Stimulated activated naive B cell treated with anti-CD40 and anti-IgM and Interleukin-4, amounts not matched to agents 10 μg/mL and 1 μg/mL and 100 μg/mL, for 72 hours (primary cell): ENCODE measurements at regions not wholly inside any gene's neighbourhood (a gene's known extent, or its start where the extent isn't known, plus 50 kb on each side); places are given as distances from the start of the nearest gene placed in this dataset.

Experiments used
- ATAC-seq, 2 donors: fragments of 150-1000 bp; cut with Tn5 transposase; replicated peaks; 2 replicates each; pipeline ENCODE4 v1.10.0; 2021; ENCODE audit warnings: moderate library complexity in 1 of 2
- DNase-seq: peaks from one replicate; pipeline ENCODE4 v3.0.0; 2021
- H3K27ac Mint-ChIP-seq: one replicate; pipeline ENCODE4 v1.8.0; 2022; ENCODE audit warnings: mild to moderate bottlenecking, mixed read lengths
- H3K27me3 Mint-ChIP-seq, 2 donors: one replicate each; pipeline ENCODE4 v1.8.0; 2022; ENCODE audit warnings: mixed read lengths in 2 of 2
- H3K36me3 Mint-ChIP-seq, 2 donors: one replicate each; pipeline ENCODE4 v1.8.0; 2022; ENCODE audit warnings: mixed read lengths in 2 of 2, mild to moderate bottlenecking in 1 of 2
- H3K4me1 Mint-ChIP-seq, 2 donors: one replicate each; pipeline ENCODE4 v1.8.0; 2022; ENCODE audit warnings: mixed read lengths in 2 of 2, mild to moderate bottlenecking in 1 of 2
- H3K4me3 Mint-ChIP-seq, 2 donors: one replicate each; pipeline ENCODE4 v1.8.0; 2022; ENCODE audit warnings: mild to moderate bottlenecking in 2 of 2, mixed read lengths in 2 of 2, moderate library complexity in 1 of 2
- H3K9me3 Mint-ChIP-seq, 2 donors: one replicate each; pipeline ENCODE4 v1.8.0; 2022; ENCODE audit warnings: mixed read lengths in 2 of 2, mild to moderate bottlenecking in 1 of 2

- Mint-ChIP-seq H3K4me3 (no peak overlapping the region), H3K36me3 (no peaks in the 10 kb centered on the region), H3K9me3 (no peaks in the 10 kb centered on the region), H3K4me1 (no peaks in the 10 kb centered on the region), H3K27me3 (peaks cover 0 to 5% of the 10 kb centered on the region in 2 donors), H3K27ac (no peak overlapping the region)
- ATAC-seq (no peak), DNase-seq (no peak)
Observed at GRCh38 chr2:182621191-182621590, 94.9 kb upstream of the DNAJC10 start.

- no peak overlapping the region for H3K4me3 Mint-ChIP-seq
- H3K36me3 Mint-ChIP-seq, result no peaks in the 10 kb centered on the region
- DNase-seq, result no peak
- H3K27ac Mint-ChIP-seq, result no peak overlapping the region
- no peaks in the 10 kb centered on the region for H3K9me3 Mint-ChIP-seq
- no peak for ATAC-seq
- H3K4me1 Mint-ChIP-seq, result no peaks in the 10 kb centered on the region
- peaks cover 0 to 5% of the 10 kb centered on the region in 2 donors for H3K27me3 Mint-ChIP-seq
Observed at GRCh38 chr2:182621810-182622209, 94.2 kb upstream of the DNAJC10 start.

DNA sequence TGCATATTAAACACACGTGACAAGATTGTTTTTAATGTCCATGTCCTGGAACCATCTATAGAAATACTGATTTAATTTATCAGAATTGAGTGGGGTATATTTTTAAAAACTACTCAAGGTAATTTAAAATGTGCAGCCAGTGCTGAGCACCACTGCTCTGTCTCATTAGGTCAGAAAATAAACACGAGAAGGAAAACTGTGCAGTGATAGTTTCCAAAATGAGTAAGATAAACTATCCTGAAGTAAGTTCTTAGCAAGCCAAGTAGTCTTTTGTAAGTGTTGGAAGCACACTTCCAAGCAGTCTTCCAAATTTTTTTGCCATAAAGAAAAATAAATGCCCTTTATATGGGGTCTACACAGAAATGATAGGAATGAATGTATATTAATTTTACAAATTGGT, 93.8 kb upstream of the DNAJC10 start:
- Mint-ChIP-seq H3K27me3 (peaks cover 0 to 5% of the 10 kb centered on the region in 2 donors), H3K9me3 (no peaks in the 10 kb centered on the region), H3K27ac (no peak overlapping the region), H3K4me3 (no peak overlapping the region), H3K4me1 (no peaks in the 10 kb centered on the region), H3K36me3 (no peaks in the 10 kb centered on the region)
- DNase-seq (no peak), ATAC-seq (no peak)

- Mint-ChIP-seq H3K9me3 (no peaks in the 10 kb centered on the region), H3K4me3 (no peak overlapping the region), H3K27me3 (peaks cover 0 to 8% of the 10 kb centered on the region in 2 donors), H3K36me3 (no peaks in the 10 kb centered on the region), H3K27ac (no peak overlapping the region), H3K4me1 (no peaks in the 10 kb centered on the region)
- no peak for ATAC-seq
- no peak for DNase-seq
Observed at GRCh38 chr2:182625814-182626213, 90.2 kb upstream of the DNAJC10 start.

- Mint-ChIP-seq H3K27ac (no peak overlapping the region), H3K36me3 (no peaks in the 10 kb centered on the region), H3K4me1 (no peaks in the 10 kb centered on the region), H3K27me3 (peaks cover 10 to 13% of the 10 kb centered on the region in 2 donors), H3K9me3 (no peaks in the 10 kb centered on the region), H3K4me3 (no peak overlapping the region)
- ATAC-seq, result no peak
- no peak for DNase-seq
Observed at GRCh38 chr2:182628916-182629315, 87.1 kb upstream of the DNAJC10 start.

DNA sequence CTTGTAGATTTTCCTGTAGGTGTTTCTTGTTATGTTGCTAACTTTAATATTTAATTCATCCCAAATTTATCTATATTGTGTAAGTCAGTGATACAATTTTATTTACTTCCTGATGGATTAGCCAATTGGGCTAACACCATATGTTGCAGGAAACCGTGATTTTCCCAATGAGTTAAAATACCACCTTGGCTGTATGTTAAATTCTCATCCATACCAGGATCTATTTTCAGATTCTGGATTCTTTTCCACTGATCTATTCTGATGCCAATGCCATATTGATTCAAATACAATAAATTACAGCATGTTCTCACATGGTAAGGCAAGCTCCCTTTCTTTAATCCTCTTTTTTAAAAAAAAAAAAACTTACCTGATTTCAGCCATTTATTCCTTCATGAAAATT, 85.8 kb upstream of the DNAJC10 start:
- Mint-ChIP-seq H3K36me3 (no peaks in the 10 kb centered on the region), H3K27ac (no peak overlapping the region), H3K4me3 (no peak overlapping the region), H3K4me1 (no peaks in the 10 kb centered on the region), H3K27me3 (peaks cover 10 to 13% of the 10 kb centered on the region in 2 donors), H3K9me3 (no peaks in the 10 kb centered on the region)
- DNase-seq (no peak), ATAC-seq (no peak)

GRCh38 chr2:182631299-182631698, 84.8 kb upstream of the DNAJC10 start:
- DNase-seq (no peak), ATAC-seq (no peak)
- Mint-ChIP-seq H3K4me1 (no peaks in the 10 kb centered on the region), H3K27ac (no peak overlapping the region), H3K27me3 (peaks cover 10 to 13% of the 10 kb centered on the region in 2 donors), H3K36me3 (no peaks in the 10 kb centered on the region), H3K9me3 (no peaks in the 10 kb centered on the region), H3K4me3 (no peak overlapping the region)

DNA sequence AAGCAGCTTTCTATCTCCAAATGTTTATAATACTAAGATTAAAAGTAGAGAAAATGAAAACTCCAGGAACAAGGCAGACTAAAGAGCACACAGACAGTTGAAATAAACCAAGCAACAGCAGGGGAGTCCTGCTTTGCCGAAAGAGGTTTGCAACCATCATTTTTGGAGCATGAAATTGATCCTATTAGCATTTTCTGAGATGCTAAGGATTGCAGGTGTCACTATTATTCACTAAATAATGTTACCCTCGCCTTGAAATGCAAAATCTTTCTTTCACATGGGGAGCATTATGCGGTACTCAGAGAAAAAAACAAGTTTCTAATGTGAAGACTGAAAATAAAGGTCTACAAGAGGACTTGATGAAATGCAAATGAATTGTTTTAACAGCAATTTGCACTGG, 81.7 kb upstream of the DNAJC10 start:
- Mint-ChIP-seq H3K4me3 (no peak overlapping the region), H3K27me3 (peaks cover 16 to 21% of the 10 kb centered on the region in 2 donors), H3K4me1 (no peaks in the 10 kb centered on the region)

GRCh38 chr2:182636699-182637098, 79.4 kb upstream of the DNAJC10 start:
- Mint-ChIP-seq H3K4me1 (no peaks in the 10 kb centered on the region), H3K27me3 (peaks cover 16 to 20% of the 10 kb centered on the region in 2 donors), H3K4me3 (no peak overlapping the region), H3K9me3 (no peaks in the 10 kb centered on the region), H3K36me3 (no peaks in the 10 kb centered on the region), H3K27ac (no peak overlapping the region)
- DNase-seq, result no peak
- no peak for ATAC-seq

More for the DNA sequence above, 81.7 kb upstream of the DNAJC10 start:
- no peak overlapping the region for H3K27ac Mint-ChIP-seq
- DNase-seq, result no peak
- H3K9me3 Mint-ChIP-seq, result no peaks in the 10 kb centered on the region
- H3K36me3 Mint-ChIP-seq, result no peaks in the 10 kb centered on the region
- ATAC-seq, result no peak

GRCh38 chr2:182638667-182639066, 77.4 kb upstream of the DNAJC10 start:
- peaks cover 0 to 3% of the 10 kb centered on the region in 2 donors for H3K4me1 Mint-ChIP-seq
- H3K4me3 Mint-ChIP-seq, result no peak overlapping the region
- ATAC-seq (no peak), DNase-seq (no peak)
- no peaks in the 10 kb centered on the region for H3K9me3 Mint-ChIP-seq
- H3K27me3 Mint-ChIP-seq, result peaks cover 7 to 12% of the 10 kb centered on the region in 2 donors
- no peaks in the 10 kb centered on the region for H3K36me3 Mint-ChIP-seq
- H3K27ac Mint-ChIP-seq, result no peak overlapping the region

GRCh38 chr2:182639971-182640370, 76.1 kb upstream of the DNAJC10 start:
- Mint-ChIP-seq H3K36me3 (no peaks in the 10 kb centered on the region), H3K27me3 (peaks cover 5 to 11% of the 10 kb centered on the region in 2 donors), H3K9me3 (no peaks in the 10 kb centered on the region), H3K27ac (no peak overlapping the region), H3K4me3 (no peak overlapping the region), H3K4me1 (peaks cover 0 to 3% of the 10 kb centered on the region in 2 donors)
- DNase-seq, result no peak
- no peak for ATAC-seq

DNA sequence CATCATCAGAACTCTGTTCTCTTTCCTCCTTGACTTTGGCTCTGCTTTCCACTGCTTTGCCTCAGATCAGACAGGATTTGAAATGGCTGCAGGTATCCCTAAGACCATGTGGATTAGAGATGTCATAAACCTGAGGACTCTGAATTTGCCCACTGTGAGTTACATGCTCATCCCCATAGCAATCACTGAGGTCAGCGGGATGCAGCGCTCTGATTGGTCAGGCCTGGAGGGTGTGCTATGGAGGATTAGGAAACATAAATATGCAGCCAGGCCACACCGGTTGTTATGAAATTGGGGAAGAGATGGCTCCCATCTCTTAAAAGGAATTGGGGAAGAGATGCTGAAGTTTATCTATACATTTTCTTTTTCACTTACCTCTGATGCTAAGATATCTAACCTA, 73.7 kb upstream of the DNAJC10 start:
- peaks cover 0 to 3% of the 10 kb centered on the region in 2 donors for H3K4me1 Mint-ChIP-seq
- H3K27me3 Mint-ChIP-seq, result peaks cover 4 to 5% of the 10 kb centered on the region in 2 donors
- no peaks in the 10 kb centered on the region for H3K9me3 Mint-ChIP-seq
- H3K4me3 Mint-ChIP-seq, result no peak overlapping the region
- DNase-seq (peak; percentile 26), ATAC-seq (peak; percentile 96 to 100)
- H3K27ac Mint-ChIP-seq, result no peak overlapping the region
- no peaks in the 10 kb centered on the region for H3K36me3 Mint-ChIP-seq

GRCh38 chr2:182646763-182647498, 69.1 kb upstream of the DNAJC10 start:
- no peaks in the 10 kb centered on the region for H3K36me3 Mint-ChIP-seq
- DNase-seq (no peak), ATAC-seq (no peak)
- peaks cover 0 to 3% of the 10 kb centered on the region in 2 donors for H3K4me1 Mint-ChIP-seq
- H3K27ac Mint-ChIP-seq, result no peak overlapping the region
- no peaks in the 10 kb centered on the region for H3K27me3 Mint-ChIP-seq
- H3K9me3 Mint-ChIP-seq, result no peaks in the 10 kb centered on the region
- H3K4me3 Mint-ChIP-seq, result no peak overlapping the region

- no peaks in the 10 kb centered on the region for H3K27me3 Mint-ChIP-seq
- no peak overlapping the region for H3K27ac Mint-ChIP-seq
- DNase-seq, result no peak
- H3K9me3 Mint-ChIP-seq, result no peaks in the 10 kb centered on the region
- H3K4me3 Mint-ChIP-seq, result no peak overlapping the region
- H3K4me1 Mint-ChIP-seq, result peaks cover 0 to 2% of the 10 kb centered on the region in 2 donors
- ATAC-seq, result no peak
- H3K36me3 Mint-ChIP-seq, result no peaks in the 10 kb centered on the region
Observed at GRCh38 chr2:182647499-182647787, 68.6 kb upstream of the DNAJC10 start.

DNA sequence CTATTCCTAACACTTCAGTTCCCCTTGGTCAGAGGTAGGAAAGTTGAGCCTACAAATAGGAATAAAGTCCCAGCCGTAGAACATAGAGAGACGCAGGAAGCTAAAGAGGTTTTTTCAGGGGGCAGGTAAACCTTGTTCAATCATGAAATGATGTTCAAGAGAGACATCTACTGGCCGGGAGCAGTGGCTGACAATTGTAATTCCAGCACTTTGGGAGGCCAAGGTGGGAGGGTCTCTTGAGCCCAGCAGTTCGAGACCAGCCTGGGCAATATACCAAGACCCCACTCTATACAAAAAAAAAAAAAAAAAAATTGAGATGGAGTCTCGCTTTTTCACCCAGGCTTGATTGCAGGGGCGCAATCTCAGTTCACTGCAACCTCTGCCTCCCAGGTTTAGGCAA, 66.7 kb upstream of the DNAJC10 start:
- DNase-seq, result no peak
- ATAC-seq, result peak in 1 of 2 donors; percentile 46
- H3K4me1 Mint-ChIP-seq, result no peaks in the 10 kb centered on the region
- no peak overlapping the region for H3K4me3 Mint-ChIP-seq
- no peaks in the 10 kb centered on the region for H3K9me3 Mint-ChIP-seq
- H3K27me3 Mint-ChIP-seq, result no peaks in the 10 kb centered on the region
- peaks cover 0 to 1% of the 10 kb centered on the region in 2 donors for H3K36me3 Mint-ChIP-seq
- H3K27ac Mint-ChIP-seq, result no peak overlapping the region
